HCT116 (cell line): ENCODE measurements at regions not wholly inside any gene's neighbourhood (a gene's known extent, or its start where the extent isn't known, plus 50 kb on each side); places are given as distances from the start of the nearest gene placed in this dataset.

Experiments used
- ATAC-seq: fragments of 200-7000 bp; cut with Tn5 transposase; 2 replicates; pipeline ENCODE4 v1.9.1; 2020; ENCODE audit warnings: mild to moderate bottlenecking, moderate library complexity
- BruUV-seq: library from RNA; stranded (reverse); fragments of 400-500 nt; replicated peaks from 2 replicates; lab custom pipeline; 2021; lab: Mats Ljungman, UMichigan
- CTCF ChIA-PET: fragments of 300-600 bp; sonication (Branson Sonifier 250); formaldehyde crosslinking; loops from one replicate; lab custom pipeline; 2021; ENCODE audit warnings: antibody characterized with exemption; lab: Charles Lee
- POLR2A ChIA-PET: fragments of 300-600, 350-600 bp; sonication (Branson Sonifier 250); formaldehyde crosslinking; loops from one replicate; lab custom pipeline; 2021; ENCODE audit warnings: antibody characterized with exemption; lab: Charles Lee
- RAD21 ChIA-PET, 2 experiments: fragments of 300-600 bp; sonication (Branson Sonifier 250); formaldehyde crosslinking; loops; one replicate each; lab custom pipeline; 2023; ENCODE audit warnings: low total read pairs in 2 of 2; ENCODE audit not compliant: uncharacterized antibody in 2 of 2, unreplicated experiment in 2 of 2, low non-redundant PET in 1 of 2; lab: Charles Lee
- DNase-seq: peaks from one replicate; pipeline ENCODE4 v3.0.0-alpha.2; 2010; ENCODE audit warnings: low read depth, low spot score
- H2AFZ ChIP-seq: fragments of 200-600 bp; shearing (Covaris generic), sonication (generic); 2 replicates; pipeline ENCODE4 v1.6.1; 2017; ENCODE audit warnings: low read depth, mixed run types, mixed read lengths, antibody characterized with exemption, low read length; ENCODE audit not compliant: poor library complexity, severe bottlenecking
- H3K27ac ChIP-seq: 2 replicates; pipeline ENCODE4 v1.5.1; 2012; ENCODE audit warnings: low read depth, low read length
- H3K27me3 ChIP-seq: fragments of 200-600 bp; sonication (generic); 2 replicates; pipeline ENCODE4 v1.6.1; 2016; ENCODE audit warnings: mixed run types, low read length, mixed read lengths; ENCODE audit not compliant: insufficient read depth
- H3K36me3 ChIP-seq, 2 experiments: fragments of 200-500 bp in 1 of 2; fragments of 200-600 bp in 1 of 2; sonication (Bioruptor generic) in 1 of 2; sonication (generic) in 1 of 2; 2 replicates each; pipeline versions ENCODE4 v1.5.1 to v1.6.1; 2014 to 2016; ENCODE audit warnings: low read length in 2 of 2, inconsistent platforms in 1 of 2, mixed read lengths in 1 of 2, mixed run types in 1 of 2; ENCODE audit not compliant: insufficient read depth in 2 of 2, control insufficient read depth in 1 of 2
- H3K4me1 ChIP-seq, 2 experiments: fragments of 200-600 bp in 1 of 2; sonication (generic) in 1 of 2; 2 replicates each; pipeline versions ENCODE4 v1.5.1 to v1.6.1; 2012 to 2017; ENCODE audit warnings: low read length in 2 of 2, inconsistent platforms in 1 of 2, mild to moderate bottlenecking in 1 of 2, mixed read lengths in 1 of 2, mixed run types in 1 of 2, moderate library complexity in 1 of 2; ENCODE audit not compliant: insufficient read depth in 2 of 2, control insufficient read depth in 1 of 2
- H3K4me2 ChIP-seq: fragments of 200-600 bp; sonication (generic); 2 replicates; pipeline ENCODE4 v1.6.1; 2017; ENCODE audit warnings: mixed run types, low read length, mixed read lengths
- H3K4me3 ChIP-seq, 2 experiments: fragments of 200-600 bp in 1 of 2; sonication (generic) in 1 of 2; replicated peaks in 1 of 2; 2 replicates each; pipeline ENCODE4 v1.5.1; 2011 to 2016; ENCODE audit warnings: low read length in 2 of 2, control low read depth in 1 of 2, low read depth in 1 of 2, mild to moderate bottlenecking in 1 of 2, mixed read lengths in 1 of 2, mixed run types in 1 of 2
- H3K79me2 ChIP-seq: fragments of 200-600 bp; sonication (generic); 2 replicates; pipeline ENCODE4 v1.6.1; 2017; ENCODE audit warnings: mild to moderate bottlenecking, mixed run types, low read length, moderate library complexity, mixed read lengths; ENCODE audit not compliant: insufficient read depth
- H3K9ac ChIP-seq: fragments of 200-600 bp; sonication (generic); 2 replicates; pipeline ENCODE4 v1.6.1; 2016; ENCODE audit warnings: low read length, mixed read lengths
- H3K9me2 ChIP-seq: fragments of 200-600 bp; sonication (generic), shearing (Covaris generic); 2 replicates; pipeline ENCODE4 v1.6.1; 2017; ENCODE audit warnings: mixed run types, mild to moderate bottlenecking, moderate library complexity; ENCODE audit not compliant: insufficient read depth
- H3K9me3 ChIP-seq, 2 experiments: fragments of 200-500 bp in 1 of 2; fragments of 200-600 bp in 1 of 2; sonication (Bioruptor generic) in 1 of 2; sonication (generic) in 1 of 2; 2 replicates each; pipeline ENCODE4 v1.6.1; 2014 to 2017; ENCODE audit warnings: low read length in 2 of 2, mixed read lengths in 2 of 2, inconsistent platforms in 1 of 2, low read depth in 1 of 2, mild to moderate bottlenecking in 1 of 2, mixed run types in 1 of 2, moderate library complexity in 1 of 2; ENCODE audit not compliant: control insufficient read depth in 1 of 2, insufficient read depth in 1 of 2
- H4K20me1 ChIP-seq: fragments of 200-600 bp; sonication (generic), shearing (Covaris generic); 2 replicates; pipeline ENCODE4 v1.6.1; 2017; ENCODE audit warnings: mixed run types, mild to moderate bottlenecking, moderate library complexity; ENCODE audit not compliant: insufficient read depth
- ATF3 ChIP-seq: IDR thresholded peaks from 2 replicates; pipeline ENCODE4 v1.6.1; 2012
- CBX3 ChIP-seq: IDR thresholded peaks from 2 replicates; pipeline ENCODE4 v1.6.1; 2012; ENCODE audit warnings: low read depth
- CEBPB ChIP-seq: IDR thresholded peaks from 2 replicates; pipeline ENCODE4 v1.6.1; 2012; ENCODE audit warnings: low read depth
- CTCF ChIP-seq, 3 experiments: fragments of 200-600 bp in 1 of 3; sonication (generic) in 1 of 3; IDR thresholded peaks in 2 of 3; conservative IDR thresholded peaks in 1 of 3; 2 replicates each; pipeline ENCODE4 v1.5.1; 2012 to 2017; ENCODE audit warnings: low read depth in 2 of 3, low read length in 2 of 3, antibody characterized with exemption in 1 of 3, borderline replicate concordance in 1 of 3, control low read depth in 1 of 3, mild to moderate bottlenecking in 1 of 3, mixed read lengths in 1 of 3, mixed run types in 1 of 3, moderate library complexity in 1 of 3; ENCODE audit not compliant: insufficient read depth in 1 of 3
- EGR1 ChIP-seq: IDR thresholded peaks from 2 replicates; pipeline ENCODE4 v1.6.1; 2012; ENCODE audit warnings: low read depth
- EZH2 ChIP-seq: fragments of 200-600 bp; sonication (generic); IDR thresholded peaks from 2 replicates; pipeline ENCODE4 v1.6.1; 2017; ENCODE audit warnings: antibody characterized with exemption, mixed run types
- EZH2phosphoT487 ChIP-seq: fragments of 200-600 bp; IDR thresholded peaks from 2 replicates; pipeline ENCODE4 v1.6.1; 2018; ENCODE audit warnings: antibody characterized with exemption, borderline replicate concordance
- FOSL1 ChIP-seq: IDR thresholded peaks from 2 replicates; pipeline ENCODE4 v1.6.1; 2012; ENCODE audit warnings: low read depth
- JUND ChIP-seq: IDR thresholded peaks from 2 replicates; pipeline ENCODE4 v1.6.1; 2012
- MAX ChIP-seq: IDR thresholded peaks from 2 replicates; pipeline ENCODE4 v1.6.1; 2012
- POLR2A ChIP-seq: IDR thresholded peaks from 2 replicates; pipeline ENCODE4 v1.7.0; 2011; ENCODE audit warnings: borderline replicate concordance; ENCODE audit not compliant: insufficient read depth, insufficient read length; ENCODE audit errors: extremely low read depth
- POLR2AphosphoS5 ChIP-seq: IDR thresholded peaks from 2 replicates; pipeline ENCODE4 v1.6.1; 2011; ENCODE audit warnings: mild to moderate bottlenecking, low read depth, low read length, moderate library complexity
- RAD21 ChIP-seq: IDR thresholded peaks from 2 replicates; pipeline ENCODE4 v1.6.1; 2012; ENCODE audit warnings: low read depth, mild to moderate bottlenecking
- SRF ChIP-seq: IDR thresholded peaks from 2 replicates; pipeline ENCODE4 v1.6.1; 2012; ENCODE audit warnings: low read depth
- TCF7L2 ChIP-seq: IDR thresholded peaks from 2 replicates; pipeline ENCODE4 v1.7.0; 2011; ENCODE audit warnings: borderline replicate concordance, inconsistent platforms; ENCODE audit not compliant: insufficient read depth, insufficient read length; ENCODE audit errors: extremely low read depth
- YY1 ChIP-seq: IDR thresholded peaks from 2 replicates; pipeline ENCODE4 v1.6.1; 2011; ENCODE audit warnings: low read length, low read depth, moderate library complexity, mild to moderate bottlenecking; ENCODE audit not compliant: insufficient replicate concordance; ENCODE audit errors: extremely low read depth
- ZBTB33 ChIP-seq: IDR thresholded peaks from 2 replicates; pipeline ENCODE4 v1.6.1; 2011; ENCODE audit warnings: mild to moderate bottlenecking, low read length, moderate library complexity; ENCODE audit not compliant: insufficient replicate concordance; ENCODE audit errors: extremely low read depth
- intact Hi-C: fragments of 100-400 bp; cut with micrococcal nuclease; formaldehyde crosslinking; loops from 2 replicates; pipeline ENCODE4 v1.10.0; 2022

DNA sequence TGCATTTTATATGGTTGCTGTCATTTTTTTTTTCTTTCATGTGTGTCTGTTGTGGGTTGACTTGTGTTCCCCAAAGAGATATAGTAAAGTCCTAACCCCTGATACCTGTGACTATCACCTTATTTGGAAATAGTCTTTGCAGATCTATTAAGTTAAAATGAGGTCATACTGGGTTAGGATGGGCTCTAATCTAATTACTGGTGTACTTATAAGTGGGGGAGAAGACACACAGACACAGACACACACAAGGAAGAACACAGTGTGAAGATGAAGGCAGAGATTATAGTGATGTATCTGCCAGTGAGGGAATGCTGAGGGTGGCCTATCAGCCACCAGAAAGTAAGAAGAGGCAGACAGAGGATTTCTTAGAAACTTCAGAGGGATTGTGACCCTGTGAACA is 318.4 kb upstream of the ATP2B1 start:
- Histone ChIP-seq H3K4me2 (no peak overlapping the region), H3K4me3 (no peak overlapping the region), H3K9me2 (no peaks in the 10 kb centered on the region), H3K4me1 (no peaks in the 10 kb centered on the region), H3K79me2 (no peaks in the 10 kb centered on the region), H3K27me3 (no peaks in the 10 kb centered on the region), H3K27ac (no peak overlapping the region), H3K36me3 (no peaks in the 10 kb centered on the region), H3K9me3 (no peaks in the 10 kb centered on the region), H4K20me1 (no peaks in the 10 kb centered on the region), H3K9ac (no peak overlapping the region), H2AFZ (no peak overlapping the region)
- ChIA-PET POLR2A (no interaction called here), CTCF (no interaction called here), RAD21 (no interaction called here)
- intact Hi-C loops = no loop called here
- ATAC-seq (no peak), DNase-seq (no peak)
- no peak for TF ChIP-seq SRF
- TF ChIP-seq JUND = no peak
- TF ChIP-seq POLR2A = no peak
- no peak for TF ChIP-seq CTCF (IDR thresholded peaks at IDR 0.05 in 2 of 3, conservative IDR thresholded peaks at IDR 0.05 in 1 of 3; ENCODE audit: borderline replicate concordance in 1 of 3, insufficient read depth in 1 of 3, low read depth in 2 of 3, low read length in 2 of 3)
- no peak for TF ChIP-seq EZH2
- no peak for TF ChIP-seq TCF7L2
- TF ChIP-seq MAX = no peak
- TF ChIP-seq ZBTB33 = no peak
- TF ChIP-seq CEBPB = no peak
- no peak for TF ChIP-seq CBX3
- TF ChIP-seq RAD21 = no peak
- no peak for TF ChIP-seq EGR1
- TF ChIP-seq FOSL1 = no peak
- no peak for TF ChIP-seq EZH2phosphoT487
- TF ChIP-seq POLR2AphosphoS5 = no peak
- TF ChIP-seq YY1 = no peak
- TF ChIP-seq ATF3 = no peak
- no TSS peak for BruUV-seq
